Activated naive CD8-positive, alpha-beta T cell treated with anti-CD3 and anti-CD28 coated beads for 36 hours (primary cell): ENCODE measurements at regions not wholly inside any gene's neighbourhood (a gene's known extent, or its start where the extent isn't known, plus 50 kb on each side); places are given as distances from the start of the nearest gene placed in this dataset.
"Not testable (repeated sequence)": the region's sequence is repeated elsewhere in the genome, so short reads cannot be mapped to it uniquely, and the experiment has no call there.

Experiments
- DNase-seq: peaks from one replicate; pipeline ENCODE4 v3.0.0; 2021
- H3K27ac Mint-ChIP-seq: one replicate; pipeline ENCODE4 v1.8.0; 2022; ENCODE audit warnings: mild to moderate bottlenecking, moderate library complexity, mixed read lengths
- H3K27me3 Mint-ChIP-seq: one replicate; pipeline ENCODE4 v1.8.0; 2022; ENCODE audit warnings: mild to moderate bottlenecking, mixed read lengths
- H3K36me3 Mint-ChIP-seq: one replicate; pipeline ENCODE4 v1.8.0; 2021; ENCODE audit warnings: mild to moderate bottlenecking, mixed read lengths
- H3K4me1 Mint-ChIP-seq: one replicate; pipeline ENCODE4 v1.8.0; 2021; ENCODE audit warnings: mixed read lengths
- H3K4me3 Mint-ChIP-seq: one replicate; pipeline ENCODE4 v1.8.0; 2022; ENCODE audit warnings: mild to moderate bottlenecking, moderate library complexity, mixed read lengths
- H3K9me3 Mint-ChIP-seq: one replicate; pipeline ENCODE4 v1.8.0; 2022; ENCODE audit warnings: mixed read lengths

- DNase-seq, result no peak
- no peak overlapping the region for H3K4me3 Mint-ChIP-seq
- no peaks in the 10 kb centered on the region for H3K27me3 Mint-ChIP-seq
- H3K27ac Mint-ChIP-seq, result no peak overlapping the region
- H3K4me1 Mint-ChIP-seq, result no peaks in the 10 kb centered on the region
- no peaks in the 10 kb centered on the region for H3K9me3 Mint-ChIP-seq
- H3K36me3 Mint-ChIP-seq, result no peaks in the 10 kb centered on the region
Measured at GRCh38 chr1:30371179-30371788, 352.1 kb downstream of the MATN1 start.

GRCh38 chr1:30368651-30369240 lies 354.6 kb downstream of the MATN1 start:
- Mint-ChIP-seq H3K4me1 (no peaks in the 10 kb centered on the region), H3K36me3 (no peaks in the 10 kb centered on the region), H3K27me3 (no peaks in the 10 kb centered on the region), H3K9me3 (no peaks in the 10 kb centered on the region), H3K27ac (no peak overlapping the region), H3K4me3 (no peak overlapping the region)
- no peak for DNase-seq

GRCh38 chr1:30366911-30367310 lies 356.5 kb downstream of the MATN1 start:
- Mint-ChIP-seq H3K27ac (no peak overlapping the region), H3K36me3 (no peaks in the 10 kb centered on the region), H3K9me3 (no peaks in the 10 kb centered on the region), H3K4me1 (no peaks in the 10 kb centered on the region), H3K4me3 (no peak overlapping the region), H3K27me3 (peaks cover 5% of the 10 kb centered on the region)
- DNase-seq, result no peak

- Mint-ChIP-seq H3K4me1 (no peaks in the 10 kb centered on the region), H3K27ac (no peak overlapping the region)
Measured at GRCh38 chr1:30366199-30366598, 357.2 kb downstream of the MATN1 start.

GRCh38 chr1:30365596-30365995 lies 357.8 kb downstream of the MATN1 start:
- no peaks in the 10 kb centered on the region for H3K9me3 Mint-ChIP-seq

More at GRCh38 chr1:30366199-30366598, 357.2 kb downstream of the MATN1 start:
- DNase-seq, result no peak
- no peaks in the 10 kb centered on the region for H3K9me3 Mint-ChIP-seq
- peaks cover 5% of the 10 kb centered on the region for H3K27me3 Mint-ChIP-seq
- H3K36me3 Mint-ChIP-seq, result no peaks in the 10 kb centered on the region
- no peak overlapping the region for H3K4me3 Mint-ChIP-seq

GRCh38 chr1:30363031-30363430 lies 360.4 kb downstream of the MATN1 start:
- DNase-seq, result no peak
- Mint-ChIP-seq H3K27ac (no peak overlapping the region), H3K9me3 (no peaks in the 10 kb centered on the region), H3K4me1 (no peaks in the 10 kb centered on the region), H3K36me3 (no peaks in the 10 kb centered on the region), H3K27me3 (peaks cover 13% of the 10 kb centered on the region), H3K4me3 (no peak overlapping the region)

More at GRCh38 chr1:30365596-30365995, 357.8 kb downstream of the MATN1 start:
- no peaks in the 10 kb centered on the region for H3K36me3 Mint-ChIP-seq
- H3K4me1 Mint-ChIP-seq, result no peaks in the 10 kb centered on the region
- H3K27me3 Mint-ChIP-seq, result peaks cover 5% of the 10 kb centered on the region
- no peak overlapping the region for H3K27ac Mint-ChIP-seq
- H3K4me3 Mint-ChIP-seq, result no peak overlapping the region
- DNase-seq, result no peak

GRCh38 chr1:30362603-30362990 lies 360.8 kb downstream of the MATN1 start:
- H3K4me1 Mint-ChIP-seq, result no peaks in the 10 kb centered on the region
- H3K36me3 Mint-ChIP-seq, result no peaks in the 10 kb centered on the region
- H3K9me3 Mint-ChIP-seq, result no peaks in the 10 kb centered on the region
- no peak for DNase-seq
- no peak overlapping the region for H3K27ac Mint-ChIP-seq
- H3K27me3 Mint-ChIP-seq, result peaks cover 13% of the 10 kb centered on the region
- no peak overlapping the region for H3K4me3 Mint-ChIP-seq

GRCh38 chr1:30361890-30362602 lies 361.3 kb downstream of the MATN1 start:
- H3K27ac Mint-ChIP-seq, H3K9me3 Mint-ChIP-seq, H3K36me3 Mint-ChIP-seq, H3K4me1 Mint-ChIP-seq, DNase-seq, H3K4me3 Mint-ChIP-seq: not testable (repeated sequence)
- peaks cover 13% of the 10 kb centered on the region for H3K27me3 Mint-ChIP-seq

GRCh38 chr1:30360753-30361152 lies 362.6 kb downstream of the MATN1 start:
- no peaks in the 10 kb centered on the region for H3K9me3 Mint-ChIP-seq
- H3K36me3 Mint-ChIP-seq, result no peaks in the 10 kb centered on the region
- H3K27me3 Mint-ChIP-seq, result peaks cover 23% of the 10 kb centered on the region
- DNase-seq, result no peak
- H3K4me1 Mint-ChIP-seq, result no peaks in the 10 kb centered on the region
- H3K27ac Mint-ChIP-seq, result no peak overlapping the region
- no peak overlapping the region for H3K4me3 Mint-ChIP-seq

- H3K27ac Mint-ChIP-seq, result no peak overlapping the region
- H3K9me3 Mint-ChIP-seq, result no peaks in the 10 kb centered on the region
- H3K27me3 Mint-ChIP-seq, result peaks cover 24% of the 10 kb centered on the region
- no peaks in the 10 kb centered on the region for H3K4me1 Mint-ChIP-seq
- no peaks in the 10 kb centered on the region for H3K36me3 Mint-ChIP-seq
- no peak overlapping the region for H3K4me3 Mint-ChIP-seq
- no peak for DNase-seq
Measured at GRCh38 chr1:30360281-30360680, 363.1 kb downstream of the MATN1 start.

- Mint-ChIP-seq H3K4me1 (no peaks in the 10 kb centered on the region), H3K27ac (no peak overlapping the region)
Measured at GRCh38 chr1:30359539-30360220, 363.7 kb downstream of the MATN1 start.

GRCh38 chr1:30358500-30358899 lies 364.9 kb downstream of the MATN1 start:
- H3K4me1 Mint-ChIP-seq, result no peaks in the 10 kb centered on the region
- no peaks in the 10 kb centered on the region for H3K9me3 Mint-ChIP-seq
- H3K36me3 Mint-ChIP-seq, result no peaks in the 10 kb centered on the region
- no peak for DNase-seq
- peaks cover 35% of the 10 kb centered on the region for H3K27me3 Mint-ChIP-seq
- H3K4me3 Mint-ChIP-seq, result no peak overlapping the region
- H3K27ac Mint-ChIP-seq, result no peak overlapping the region

More at GRCh38 chr1:30359539-30360220, 363.7 kb downstream of the MATN1 start:
- Mint-ChIP-seq H3K36me3 (no peaks in the 10 kb centered on the region), H3K4me3 (no peak overlapping the region), H3K27me3 (peaks cover 29% of the 10 kb centered on the region), H3K9me3 (no peaks in the 10 kb centered on the region)
- DNase-seq, result no peak

- H3K27ac Mint-ChIP-seq, result no peak overlapping the region
- H3K27me3 Mint-ChIP-seq, result peaks cover 36% of the 10 kb centered on the region
- no peaks in the 10 kb centered on the region for H3K36me3 Mint-ChIP-seq
- H3K9me3 Mint-ChIP-seq, result no peaks in the 10 kb centered on the region
- H3K4me1 Mint-ChIP-seq, result no peaks in the 10 kb centered on the region
- DNase-seq, result no peak
- no peak overlapping the region for H3K4me3 Mint-ChIP-seq
Measured at GRCh38 chr1:30356839-30357238, 366.5 kb downstream of the MATN1 start.

- no peaks in the 10 kb centered on the region for H3K36me3 Mint-ChIP-seq
- H3K4me1 Mint-ChIP-seq, result no peaks in the 10 kb centered on the region
- no peak for DNase-seq
Measured at GRCh38 chr1:30354410-30354809, 369.0 kb downstream of the MATN1 start.

GRCh38 chr1:30353637-30354036 lies 369.7 kb downstream of the MATN1 start:
- Mint-ChIP-seq H3K4me1 (no peaks in the 10 kb centered on the region), H3K27me3 (peaks cover 42% of the 10 kb centered on the region), H3K9me3 (peaks cover 6% of the 10 kb centered on the region), H3K4me3 (no peak overlapping the region), H3K27ac (no peak overlapping the region), H3K36me3 (no peaks in the 10 kb centered on the region)
- no peak for DNase-seq

More at GRCh38 chr1:30354410-30354809, 369.0 kb downstream of the MATN1 start:
- peaks cover 38% of the 10 kb centered on the region for H3K27me3 Mint-ChIP-seq
- H3K9me3 Mint-ChIP-seq, result peaks cover 2% of the 10 kb centered on the region
- no peak overlapping the region for H3K4me3 Mint-ChIP-seq
- no peak overlapping the region for H3K27ac Mint-ChIP-seq
